Liver (tissue), 8 donors: ENCODE measurements at regions not wholly inside any gene's neighbourhood (a gene's known extent, or its start where the extent isn't known, plus 50 kb on each side); places are given as distances from the start of the nearest gene placed in this dataset.

Experiments used
- DNase-seq: peaks from one replicate; pipeline ENCODE4 v3.0.0-alpha.2; 2017; ENCODE audit warnings: low spot score
- H3K27ac ChIP-seq, 2 donors: one replicate each; pipeline ENCODE4 v1.7.0; 2013; ENCODE audit warnings: inconsistent platforms in 2 of 2, low read length in 2 of 2, control low read depth in 1 of 2, low read depth in 1 of 2, mild to moderate bottlenecking in 1 of 2
- H3K27me3 ChIP-seq, 4 donors: one replicate each; pipeline versions ENCODE4 v1.6.1 to v1.7.0; 2013; ENCODE audit warnings: low read length in 3 of 4, inconsistent platforms in 1 of 4, mild to moderate bottlenecking in 1 of 4, moderate library complexity in 1 of 4; ENCODE audit not compliant: control insufficient read depth in 4 of 4, insufficient read depth in 4 of 4
- H3K36me3 ChIP-seq, 4 donors: one replicate each; pipeline versions ENCODE4 v1.6.1 to v1.7.0; 2013; ENCODE audit warnings: low read length in 3 of 4, mild to moderate bottlenecking in 3 of 4, low read depth in 1 of 4, moderate library complexity in 1 of 4; ENCODE audit not compliant: control insufficient read depth in 4 of 4, insufficient read depth in 3 of 4
- H3K4me1 ChIP-seq, 4 donors: one replicate each; pipeline versions ENCODE4 v1.6.1 to v1.7.0; 2013; ENCODE audit warnings: low read length in 3 of 4, mild to moderate bottlenecking in 3 of 4, moderate library complexity in 1 of 4; ENCODE audit not compliant: control insufficient read depth in 4 of 4, insufficient read depth in 4 of 4
- H3K4me3 ChIP-seq, 3 donors: one replicate each; pipeline versions ENCODE4 v1.6.1 to v1.7.0; 2013; ENCODE audit warnings: low read length in 3 of 3, control low read depth in 1 of 3, low read depth in 1 of 3, mild to moderate bottlenecking in 1 of 3
- H3K9ac ChIP-seq, 2 donors: one replicate each; pipeline ENCODE4 v1.7.0; 2013; ENCODE audit warnings: low read length in 2 of 2, mild to moderate bottlenecking in 2 of 2, moderate library complexity in 2 of 2, control low read depth in 1 of 2, low read depth in 1 of 2
- H3K9me3 ChIP-seq, 4 donors: one replicate each; pipeline versions ENCODE4 v1.6.1 to v1.7.0; 2013; ENCODE audit warnings: low read length in 3 of 4; ENCODE audit not compliant: control insufficient read depth in 4 of 4
- ATF3 ChIP-seq: IDR thresholded peaks from 2 replicates; pipeline ENCODE4 v1.6.1; 2016; ENCODE audit warnings: antibody characterized with exemption
- EGR1 ChIP-seq, 2 donors: IDR thresholded peaks; 2 replicates each; pipeline ENCODE4 v1.6.1; 2016 to 2018; ENCODE audit warnings: antibody characterized with exemption in 2 of 2, low read depth in 2 of 2
- FOXA1 ChIP-seq: IDR thresholded peaks from 2 replicates; pipeline ENCODE4 v1.6.1; 2016; ENCODE audit warnings: antibody characterized with exemption
- FOXA2 ChIP-seq: IDR thresholded peaks from 2 replicates; pipeline ENCODE4 v1.6.1; 2016; ENCODE audit warnings: antibody characterized with exemption
- GABPA ChIP-seq, 2 donors: IDR thresholded peaks in 1 of 2; conservative IDR thresholded peaks in 1 of 2; 2 replicates each; pipeline ENCODE4 v1.6.1; 2016; ENCODE audit warnings: antibody characterized with exemption in 2 of 2, mild to moderate bottlenecking in 1 of 2, moderate library complexity in 1 of 2
- HNF4A ChIP-seq, 2 donors: conservative IDR thresholded peaks; 2 replicates each; pipeline ENCODE4 v1.6.1; 2016; ENCODE audit warnings: antibody characterized with exemption in 2 of 2, mild to moderate bottlenecking in 2 of 2
- HNF4G ChIP-seq: IDR thresholded peaks from 2 replicates; pipeline ENCODE4 v1.6.1; 2016; ENCODE audit warnings: antibody characterized with exemption
- JUND ChIP-seq, 2 donors: IDR thresholded peaks; 2 replicates each; pipeline ENCODE4 v1.6.1; 2016; ENCODE audit warnings: antibody characterized with exemption in 2 of 2
- MAX ChIP-seq: IDR thresholded peaks from 2 replicates; pipeline ENCODE4 v1.6.1; 2016; ENCODE audit warnings: antibody characterized with exemption
- NR2F2 ChIP-seq: IDR thresholded peaks from 2 replicates; pipeline ENCODE4 v1.6.1; 2016; ENCODE audit warnings: antibody characterized with exemption
- RAD21 ChIP-seq, 2 donors: IDR thresholded peaks; 2 replicates each; pipeline ENCODE4 v1.6.1; 2016; ENCODE audit warnings: antibody characterized with exemption in 2 of 2, mild to moderate bottlenecking in 2 of 2
- RXRA ChIP-seq, 2 donors: IDR thresholded peaks; 2 replicates each; pipeline ENCODE4 v1.6.1; 2017 to 2018; ENCODE audit warnings: antibody characterized with exemption in 2 of 2, mild to moderate bottlenecking in 1 of 2
- SP1 ChIP-seq: IDR thresholded peaks from 2 replicates; pipeline ENCODE4 v1.6.1; 2018; ENCODE audit warnings: antibody characterized with exemption, mild to moderate bottlenecking
- TAF1 ChIP-seq: conservative IDR thresholded peaks from 2 replicates; pipeline ENCODE4 v1.6.1; 2016; ENCODE audit warnings: antibody characterized with exemption, mild to moderate bottlenecking
- YY1 ChIP-seq: IDR thresholded peaks from 2 replicates; pipeline ENCODE4 v1.6.1; 2016; ENCODE audit warnings: antibody characterized with exemption, mild to moderate bottlenecking
- WGBS: extraction: QIAGEN DNeasy Blood & Tissue Kit; methylation state at CpG from one replicate; pipeline ENCODE4 v1.1.7; 2013; 5-methylcytosine and 5-hydroxymethylcytosine counted together
- TF ChIP-seq, protein P1 (sequence below): IDR thresholded peaks from 2 replicates; pipeline ENCODE4 v1.6.1; 2016; ENCODE audit warnings: antibody characterized with exemption
- TF ChIP-seq, protein P2 (sequence below): fragments of 150-350 bp; IDR thresholded peaks from 2 replicates; pipeline ENCODE4 v1.5.1; 2017; ENCODE audit warnings: improper control_type of control experiment, low read depth, low read length; ENCODE audit not compliant: missing input control
- TF ChIP-seq, protein P3 (sequence below): IDR thresholded peaks from 2 replicates; pipeline ENCODE4 v1.6.1; 2016; ENCODE audit warnings: antibody characterized with exemption, mild to moderate bottlenecking
- donor health status: healthy.
- donor health status: healthy.
- donor health status: healthy.
- donor health status: healthy.
- donor health status: healthy.

GRCh38 chr1:222358100-222358499 is 189.8 kb downstream of the HHIPL2 start:
- no peak for DNase-seq
- 4% methylated on average over 1 of the region's 1 CpG for WGBS
- Histone ChIP-seq H3K27me3 (no peaks in the 10 kb centered on the region), H3K4me1 (no peaks in the 10 kb centered on the region), H3K9me3 (no peaks in the 10 kb centered on the region), H3K9ac (no peak overlapping the region), H3K36me3 (no peaks in the 10 kb centered on the region), H3K27ac (no peak overlapping the region), H3K4me3 (no peak overlapping the region)
- TF ChIP-seq NR2F2: no peak
- no peak for TF ChIP-seq EGR1 (IDR thresholded peaks at IDR 0.05; ENCODE audit: low read depth in 2 of 2)
- TF ChIP-seq SP1: no peak
- TF ChIP-seq ATF3: no peak
- TF ChIP-seq, protein P1, sequence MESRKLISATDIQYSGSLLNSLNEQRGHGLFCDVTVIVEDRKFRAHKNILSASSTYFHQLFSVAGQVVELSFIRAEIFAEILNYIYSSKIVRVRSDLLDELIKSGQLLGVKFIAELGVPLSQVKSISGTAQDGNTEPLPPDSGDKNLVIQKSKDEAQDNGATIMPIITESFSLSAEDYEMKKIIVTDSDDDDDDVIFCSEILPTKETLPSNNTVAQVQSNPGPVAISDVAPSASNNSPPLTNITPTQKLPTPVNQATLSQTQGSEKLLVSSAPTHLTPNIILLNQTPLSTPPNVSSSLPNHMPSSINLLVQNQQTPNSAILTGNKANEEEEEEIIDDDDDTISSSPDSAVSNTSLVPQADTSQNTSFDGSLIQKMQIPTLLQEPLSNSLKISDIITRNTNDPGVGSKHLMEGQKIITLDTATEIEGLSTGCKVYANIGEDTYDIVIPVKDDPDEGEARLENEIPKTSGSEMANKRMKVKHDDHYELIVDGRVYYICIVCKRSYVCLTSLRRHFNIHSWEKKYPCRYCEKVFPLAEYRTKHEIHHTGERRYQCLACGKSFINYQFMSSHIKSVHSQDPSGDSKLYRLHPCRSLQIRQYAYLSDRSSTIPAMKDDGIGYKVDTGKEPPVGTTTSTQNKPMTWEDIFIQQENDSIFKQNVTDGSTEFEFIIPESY: no peak
- TF ChIP-seq FOXA1: no peak
- TF ChIP-seq RAD21 (IDR thresholded peaks at IDR 0.05): no peak
- TF ChIP-seq MAX: no peak
- no peak for TF ChIP-seq JUND (IDR thresholded peaks at IDR 0.05)
- TF ChIP-seq GABPA (IDR thresholded peaks at IDR 0.05 in 1 of 2, conservative IDR thresholded peaks at IDR 0.05 in 1 of 2): no peak
- no peak for TF ChIP-seq HNF4A (conservative IDR thresholded peaks at IDR 0.05)
- TF ChIP-seq YY1: no peak
- no peak for TF ChIP-seq RXRA (IDR thresholded peaks at IDR 0.05)

DNA sequence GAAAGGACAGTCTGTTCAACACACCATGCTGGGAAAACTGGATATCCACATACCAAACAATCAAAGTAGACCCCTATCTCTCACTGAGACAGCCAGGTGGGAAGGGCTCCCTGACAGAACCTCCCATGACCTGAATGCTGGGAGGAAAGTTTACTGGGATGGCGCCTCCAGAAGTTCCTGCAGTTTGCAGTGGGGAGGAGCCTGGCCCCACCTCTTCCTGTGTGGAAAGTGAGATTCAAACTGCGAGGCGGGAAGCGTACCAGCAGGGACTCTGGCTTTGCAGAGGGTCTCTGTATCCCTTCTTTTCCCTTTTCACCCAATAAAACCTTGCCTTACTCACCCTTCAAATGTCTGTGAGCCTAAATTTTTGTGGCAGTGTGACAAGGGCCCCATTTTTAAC is 190.7 kb downstream of the HHIPL2 start:
- Histone ChIP-seq H3K9ac (no peak overlapping the region), H3K36me3 (no peaks in the 10 kb centered on the region), H3K27me3 (no peaks in the 10 kb centered on the region), H3K27ac (no peak overlapping the region), H3K4me3 (no peak overlapping the region), H3K4me1 (no peaks in the 10 kb centered on the region), H3K9me3 (no peaks in the 10 kb centered on the region)
- no peak for DNase-seq
- TF ChIP-seq ATF3 (no peak), RXRA (IDR thresholded peaks at IDR 0.05) (no peak), NR2F2 (no peak), TAF1 (no peak), MAX (no peak), GABPA (IDR thresholded peaks at IDR 0.05 in 1 of 2, conservative IDR thresholded peaks at IDR 0.05 in 1 of 2) (no peak), JUND (IDR thresholded peaks at IDR 0.05) (no peak), HNF4G (no peak), FOXA2 (no peak), EGR1 (IDR thresholded peaks at IDR 0.05; ENCODE audit: low read depth in 2 of 2) (no peak), HNF4A (conservative IDR thresholded peaks at IDR 0.05) (no peak), RAD21 (IDR thresholded peaks at IDR 0.05) (no peak), FOXA1 (no peak)
- TF ChIP-seq, protein P2, sequence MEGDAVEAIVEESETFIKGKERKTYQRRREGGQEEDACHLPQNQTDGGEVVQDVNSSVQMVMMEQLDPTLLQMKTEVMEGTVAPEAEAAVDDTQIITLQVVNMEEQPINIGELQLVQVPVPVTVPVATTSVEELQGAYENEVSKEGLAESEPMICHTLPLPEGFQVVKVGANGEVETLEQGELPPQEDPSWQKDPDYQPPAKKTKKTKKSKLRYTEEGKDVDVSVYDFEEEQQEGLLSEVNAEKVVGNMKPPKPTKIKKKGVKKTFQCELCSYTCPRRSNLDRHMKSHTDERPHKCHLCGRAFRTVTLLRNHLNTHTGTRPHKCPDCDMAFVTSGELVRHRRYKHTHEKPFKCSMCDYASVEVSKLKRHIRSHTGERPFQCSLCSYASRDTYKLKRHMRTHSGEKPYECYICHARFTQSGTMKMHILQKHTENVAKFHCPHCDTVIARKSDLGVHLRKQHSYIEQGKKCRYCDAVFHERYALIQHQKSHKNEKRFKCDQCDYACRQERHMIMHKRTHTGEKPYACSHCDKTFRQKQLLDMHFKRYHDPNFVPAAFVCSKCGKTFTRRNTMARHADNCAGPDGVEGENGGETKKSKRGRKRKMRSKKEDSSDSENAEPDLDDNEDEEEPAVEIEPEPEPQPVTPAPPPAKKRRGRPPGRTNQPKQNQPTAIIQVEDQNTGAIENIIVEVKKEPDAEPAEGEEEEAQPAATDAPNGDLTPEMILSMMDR: no peak
- TF ChIP-seq, protein P3, sequence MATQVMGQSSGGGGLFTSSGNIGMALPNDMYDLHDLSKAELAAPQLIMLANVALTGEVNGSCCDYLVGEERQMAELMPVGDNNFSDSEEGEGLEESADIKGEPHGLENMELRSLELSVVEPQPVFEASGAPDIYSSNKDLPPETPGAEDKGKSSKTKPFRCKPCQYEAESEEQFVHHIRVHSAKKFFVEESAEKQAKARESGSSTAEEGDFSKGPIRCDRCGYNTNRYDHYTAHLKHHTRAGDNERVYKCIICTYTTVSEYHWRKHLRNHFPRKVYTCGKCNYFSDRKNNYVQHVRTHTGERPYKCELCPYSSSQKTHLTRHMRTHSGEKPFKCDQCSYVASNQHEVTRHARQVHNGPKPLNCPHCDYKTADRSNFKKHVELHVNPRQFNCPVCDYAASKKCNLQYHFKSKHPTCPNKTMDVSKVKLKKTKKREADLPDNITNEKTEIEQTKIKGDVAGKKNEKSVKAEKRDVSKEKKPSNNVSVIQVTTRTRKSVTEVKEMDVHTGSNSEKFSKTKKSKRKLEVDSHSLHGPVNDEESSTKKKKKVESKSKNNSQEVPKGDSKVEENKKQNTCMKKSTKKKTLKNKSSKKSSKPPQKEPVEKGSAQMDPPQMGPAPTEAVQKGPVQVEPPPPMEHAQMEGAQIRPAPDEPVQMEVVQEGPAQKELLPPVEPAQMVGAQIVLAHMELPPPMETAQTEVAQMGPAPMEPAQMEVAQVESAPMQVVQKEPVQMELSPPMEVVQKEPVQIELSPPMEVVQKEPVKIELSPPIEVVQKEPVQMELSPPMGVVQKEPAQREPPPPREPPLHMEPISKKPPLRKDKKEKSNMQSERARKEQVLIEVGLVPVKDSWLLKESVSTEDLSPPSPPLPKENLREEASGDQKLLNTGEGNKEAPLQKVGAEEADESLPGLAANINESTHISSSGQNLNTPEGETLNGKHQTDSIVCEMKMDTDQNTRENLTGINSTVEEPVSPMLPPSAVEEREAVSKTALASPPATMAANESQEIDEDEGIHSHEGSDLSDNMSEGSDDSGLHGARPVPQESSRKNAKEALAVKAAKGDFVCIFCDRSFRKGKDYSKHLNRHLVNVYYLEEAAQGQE: no peak
- TF ChIP-seq, protein P1: no peak
- WGBS: 89% methylated on average over 4 of the region's 4 CpGs
